ENCODE measurements at regions not wholly inside any gene's neighbourhood (a gene's known extent, or its start where the extent isn't known, plus 50 kb on each side); places are given as distances from the start of the nearest gene placed in this dataset.

- TF ChIP-seq CTCF (conservative IDR thresholded peaks at IDR 0.05; ENCODE audit: low read depth, low read length) (no peak), EZH2 (IDR thresholded peaks at IDR 0.05; ENCODE audit: borderline replicate concordance, low read depth, low read length, poor library complexity, severe bottlenecking) (no peak)
Observed at GRCh38 chr4:38456096-38456495, 207.9 kb upstream of the KLF3 start.

Data from A673 (cell line).